Fibroblast of the conjunctiva (primary cell): ENCODE measurements at regions not wholly inside any gene's neighbourhood (a gene's known extent, or its start where the extent isn't known, plus 50 kb on each side); places are given as distances from the start of the nearest gene placed in this dataset.

ENCODE experiments used
- DNase-seq: peaks from one replicate; pipeline ENCODE4 v3.0.0-alpha.2; 2010; ENCODE audit warnings: low read depth

DNA sequence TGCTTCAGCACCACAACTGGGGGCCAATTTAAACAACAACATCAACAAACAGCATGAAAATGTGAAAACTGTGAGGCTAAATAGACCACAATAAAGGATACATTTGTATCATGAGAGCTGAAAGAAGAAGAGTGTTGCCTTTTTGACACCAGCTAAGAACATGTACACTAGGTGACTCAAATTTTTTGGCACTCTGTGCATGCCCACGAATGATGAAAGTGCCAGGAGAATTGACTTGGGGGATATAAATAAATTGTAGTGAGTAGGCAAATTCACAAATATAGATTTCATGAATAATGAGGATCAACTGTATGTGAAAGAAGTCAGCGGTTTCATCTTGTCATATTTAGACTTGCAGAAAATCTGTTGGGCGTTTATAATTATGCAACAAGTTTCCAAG lies 1388.0 kb upstream of the LRRTM1 start:
- DNase-seq: no peak

DNA sequence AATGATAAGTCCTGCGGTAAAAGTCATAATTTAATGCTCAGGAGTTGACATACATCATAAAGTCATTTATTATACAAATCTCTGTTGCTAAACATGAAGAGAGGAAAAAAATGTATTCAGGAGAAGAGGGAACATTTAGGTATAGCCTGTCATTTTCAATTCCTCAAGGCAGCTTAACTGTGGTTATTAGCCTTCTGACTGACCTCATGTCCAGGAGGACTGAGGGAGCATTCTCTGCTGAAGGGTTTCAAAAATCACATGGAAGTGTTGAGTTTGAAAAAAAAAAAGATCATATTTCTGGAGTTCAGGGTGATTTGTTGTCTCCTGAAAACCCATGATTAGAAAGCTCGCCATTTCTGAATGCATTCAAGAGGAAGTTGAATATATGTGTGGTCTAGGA lies 1371.1 kb upstream of the LRRTM1 start:
- no peak for DNase-seq

DNA sequence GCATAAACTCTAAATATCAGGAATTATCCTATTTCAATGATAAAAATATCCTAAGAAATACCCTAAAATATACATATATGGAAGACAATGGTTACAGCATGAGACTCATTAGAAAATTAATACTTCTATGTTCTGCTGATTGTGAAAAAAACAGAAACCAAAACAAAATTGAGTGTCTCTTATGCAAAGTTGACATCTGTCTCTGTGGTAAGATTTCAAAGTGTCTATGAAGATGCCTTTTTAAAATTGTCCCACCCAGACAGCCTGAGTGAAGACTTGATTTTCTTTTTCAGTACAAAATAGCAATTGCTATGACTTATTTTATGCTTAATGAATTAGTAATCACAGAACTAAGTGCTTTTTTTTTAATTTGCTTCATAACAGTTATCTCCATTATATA lies 1368.4 kb upstream of the LRRTM1 start:
- no peak for DNase-seq

DNA sequence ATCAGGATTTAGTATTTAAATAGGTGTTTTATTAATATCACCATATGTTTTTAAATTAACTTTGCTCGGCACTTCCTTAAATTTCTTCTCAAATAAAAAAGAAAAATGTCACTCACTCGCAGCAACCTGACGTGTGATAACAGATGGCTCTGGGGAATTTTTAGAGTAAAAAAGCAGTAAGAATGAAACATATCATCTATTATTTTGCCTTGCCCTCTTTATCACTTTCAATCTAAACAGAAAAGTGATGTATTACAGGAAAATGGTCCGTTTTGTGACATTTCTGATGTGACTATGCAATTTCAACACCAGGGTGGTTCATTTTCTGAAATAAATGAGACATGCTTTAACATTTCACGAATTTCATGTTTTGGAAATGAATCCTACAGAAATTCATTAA lies 1368.0 kb upstream of the LRRTM1 start:
- no peak for DNase-seq

DNA sequence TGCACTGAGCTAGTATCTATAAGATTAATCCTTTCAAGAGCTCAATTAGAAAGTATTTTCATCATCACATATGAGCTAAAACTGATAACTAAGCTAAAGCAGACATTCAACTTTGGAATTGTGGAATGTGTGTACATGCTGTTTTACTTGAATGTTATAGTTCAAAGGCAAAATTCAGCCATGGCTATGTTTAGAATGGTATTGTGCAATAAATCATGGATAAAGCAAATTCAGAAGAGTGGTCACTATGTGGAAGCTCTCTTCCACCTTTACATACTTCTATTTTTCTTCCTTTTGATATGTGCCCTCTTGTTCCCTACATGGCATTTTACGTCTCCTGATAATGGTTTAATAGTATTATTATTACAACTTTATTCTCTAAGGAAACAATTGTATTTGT lies 1366.3 kb upstream of the LRRTM1 start:
- no peak for DNase-seq

DNA sequence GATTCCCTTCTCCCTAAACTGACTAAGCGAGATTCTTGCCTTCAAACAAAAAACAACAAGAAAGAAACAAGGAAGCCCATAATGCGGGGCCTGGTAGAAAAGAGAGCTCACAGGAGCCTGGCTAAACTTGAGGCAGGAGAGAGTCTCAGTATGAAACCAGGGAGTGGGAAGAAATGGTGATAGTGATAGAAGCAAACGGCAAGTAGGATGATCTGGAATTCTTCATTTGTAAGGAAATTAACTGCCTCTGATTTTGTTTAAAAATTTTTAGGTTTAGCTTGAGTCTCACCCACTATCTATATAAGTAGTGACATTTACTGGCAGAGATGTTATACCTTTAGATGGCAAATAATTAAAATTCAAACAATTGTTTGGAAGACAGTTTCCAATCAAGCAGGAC lies 1356.5 kb upstream of the LRRTM1 start:
- DNase-seq: no peak

DNA sequence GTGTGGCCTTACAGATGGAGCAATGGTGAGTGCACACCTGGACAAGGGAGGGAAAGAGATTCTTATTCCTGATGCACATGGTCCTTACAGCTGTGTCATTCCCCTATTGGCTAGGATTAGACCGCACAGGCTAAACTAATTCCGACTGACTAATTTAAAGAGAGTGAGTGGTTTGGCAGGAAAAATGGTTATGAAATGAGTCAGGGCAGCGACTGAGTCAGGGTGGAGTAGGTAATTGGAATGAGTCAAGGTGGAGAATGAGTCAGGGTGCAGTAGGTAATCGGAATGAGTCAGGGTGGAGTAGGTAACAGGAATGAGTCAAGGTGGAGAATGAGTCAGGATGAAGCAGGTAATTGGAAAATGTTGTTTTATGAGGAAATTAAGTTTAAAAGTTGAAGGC lies 1353.7 kb upstream of the LRRTM1 start:
- DNase-seq: no peak

DNA sequence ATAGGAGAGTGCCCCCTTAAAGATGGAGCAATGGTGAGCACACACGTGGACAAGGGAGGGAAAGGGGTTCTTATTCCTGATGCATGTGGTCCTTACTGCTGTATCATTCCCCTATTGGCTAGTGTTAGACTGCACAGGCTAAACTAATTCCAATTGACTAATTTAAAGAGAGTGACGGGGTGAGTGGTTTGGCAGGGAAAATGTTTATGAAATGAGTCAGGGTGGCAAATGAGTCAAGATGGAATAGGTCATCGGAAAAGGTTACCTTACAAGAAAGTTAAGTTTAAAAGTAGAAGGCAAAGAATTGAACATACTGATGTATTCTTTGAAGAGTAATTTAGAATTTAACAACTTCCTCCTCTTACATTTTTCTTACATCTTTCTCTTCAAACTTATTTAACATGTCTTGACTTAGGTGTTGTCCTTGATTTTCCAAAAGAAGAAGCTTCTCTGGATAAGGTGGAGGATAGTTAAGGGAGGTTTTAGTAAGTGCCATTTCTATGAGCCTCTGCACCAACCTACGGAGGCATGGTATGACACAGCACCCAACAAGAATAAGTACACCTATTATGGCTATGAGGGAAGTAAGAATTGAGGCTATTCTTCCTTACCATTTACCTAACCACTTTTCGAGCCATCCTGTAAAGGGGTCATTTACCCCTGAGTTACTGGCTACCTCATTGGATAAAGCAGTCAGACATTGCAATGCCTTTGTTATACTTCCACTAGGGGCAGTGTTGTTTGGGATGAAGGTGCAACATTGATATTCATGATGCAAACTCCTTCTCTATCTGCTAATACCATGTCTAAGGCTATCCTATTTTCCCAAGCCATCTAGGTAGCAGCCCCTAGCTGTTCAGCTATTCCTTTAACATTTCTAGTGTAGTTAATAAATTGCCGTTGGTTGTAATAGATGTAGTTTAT lies 1345.8 kb upstream of the LRRTM1 start:
- DNase-seq: no peak

DNA sequence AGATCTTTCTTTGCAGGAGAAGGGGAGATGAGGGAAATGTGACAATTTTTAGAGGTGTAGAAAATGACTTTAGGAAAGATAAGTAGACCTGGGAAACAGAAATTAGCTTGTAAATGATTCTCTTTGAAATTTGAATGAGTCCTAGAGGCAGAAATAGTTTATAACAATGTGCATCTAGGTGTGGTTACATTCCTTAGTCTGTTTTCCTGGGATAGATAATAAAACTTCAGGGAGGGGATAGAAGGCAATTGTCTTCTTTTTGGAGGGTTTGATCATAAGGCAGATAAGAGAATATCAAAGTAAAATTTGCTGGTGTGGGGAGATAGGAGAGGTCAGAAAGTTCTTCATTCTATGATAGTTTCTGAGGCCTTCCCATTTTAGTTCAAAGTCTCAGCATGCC lies 1344.3 kb upstream of the LRRTM1 start:
- DNase-seq: no peak

DNA sequence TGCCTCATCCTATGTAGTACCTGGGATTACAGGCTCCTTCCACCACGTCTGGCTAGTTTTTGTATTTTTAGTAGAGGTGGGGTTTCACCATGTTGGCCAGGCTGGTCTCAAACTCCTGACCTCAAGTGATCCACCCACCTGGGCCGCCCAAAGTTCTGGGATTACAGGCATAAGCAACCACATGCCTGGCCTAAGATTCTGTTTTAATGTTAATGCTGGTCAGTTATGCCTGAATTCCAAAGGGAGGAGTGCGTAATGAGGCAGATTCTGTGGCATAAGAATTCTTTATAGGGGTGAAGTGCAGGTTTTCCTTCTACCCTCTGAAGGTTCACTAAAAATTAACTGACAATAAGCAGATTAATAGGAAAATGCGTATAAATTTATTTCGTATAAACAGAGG lies 1343.8 kb upstream of the LRRTM1 start:
- no peak for DNase-seq

DNA sequence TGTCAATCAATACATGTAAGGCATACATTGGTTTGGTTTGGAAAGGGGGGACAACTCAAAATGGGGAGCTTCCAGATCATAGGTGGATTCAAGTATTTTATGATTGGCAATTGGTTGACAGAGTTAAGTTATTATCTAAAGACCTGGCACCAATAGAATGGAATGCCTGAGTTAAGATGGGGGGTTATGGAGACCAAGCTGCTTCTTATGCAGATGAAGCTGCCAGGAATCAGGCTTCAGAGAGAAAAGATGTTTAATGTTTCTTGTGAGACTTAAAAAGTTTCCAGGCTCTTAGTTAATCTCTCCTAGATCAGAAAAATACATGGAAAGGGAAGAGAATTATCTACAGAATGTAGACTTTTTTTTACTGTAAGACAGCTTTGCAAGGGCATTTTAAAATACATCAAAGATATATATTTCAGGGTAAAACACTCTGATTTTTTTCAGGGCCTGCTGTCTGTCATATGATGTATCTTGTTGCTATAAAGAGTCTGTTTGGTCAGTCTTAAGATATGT lies 1343.2 kb upstream of the LRRTM1 start:
- no peak for DNase-seq

DNA sequence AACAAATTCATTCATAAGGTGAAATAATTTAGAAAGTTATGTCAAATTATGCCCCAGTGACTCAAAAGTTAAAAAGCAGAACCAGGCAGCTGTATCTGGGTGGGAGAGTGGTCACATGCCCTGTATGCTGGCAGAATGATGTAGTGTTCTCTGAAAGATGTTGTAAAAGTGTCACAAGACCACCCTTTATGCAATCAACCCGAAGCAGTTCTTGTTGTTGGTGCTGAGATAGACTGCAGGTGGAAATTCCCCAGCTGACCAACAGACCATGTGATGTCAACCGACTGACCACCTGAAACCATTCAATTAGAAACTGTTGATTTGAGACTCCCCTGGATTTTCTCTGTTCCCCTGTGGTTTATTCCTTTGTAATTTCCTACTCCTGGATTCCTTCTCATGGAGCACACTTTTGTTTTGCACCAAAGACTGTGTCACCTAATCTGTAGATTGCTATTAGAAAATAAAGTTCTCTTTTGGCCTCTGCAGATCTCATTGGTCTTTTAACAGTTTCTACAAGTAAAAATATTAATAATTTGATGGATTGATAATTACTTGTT lies 1341.3 kb upstream of the LRRTM1 start:
- DNase-seq: no peak

DNA sequence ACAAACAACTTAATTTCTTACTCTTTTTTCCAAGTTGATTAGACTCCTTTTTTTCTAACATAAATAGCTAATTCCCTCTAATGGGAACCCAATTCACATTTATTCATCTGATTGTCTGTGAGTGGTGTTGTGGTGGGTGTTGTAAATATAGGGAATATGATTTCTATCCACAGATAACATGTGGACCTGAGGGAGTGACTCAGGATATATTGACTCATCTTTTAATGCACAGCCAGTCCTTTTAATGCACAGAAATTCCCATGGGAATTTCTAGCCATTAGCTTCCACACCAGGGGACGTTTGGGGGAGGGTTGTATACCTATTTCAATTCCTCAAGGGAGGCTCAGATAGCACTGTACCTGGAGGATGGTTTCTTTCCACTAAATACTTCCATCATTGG lies 1339.6 kb upstream of the LRRTM1 start:
- DNase-seq: no peak

DNA sequence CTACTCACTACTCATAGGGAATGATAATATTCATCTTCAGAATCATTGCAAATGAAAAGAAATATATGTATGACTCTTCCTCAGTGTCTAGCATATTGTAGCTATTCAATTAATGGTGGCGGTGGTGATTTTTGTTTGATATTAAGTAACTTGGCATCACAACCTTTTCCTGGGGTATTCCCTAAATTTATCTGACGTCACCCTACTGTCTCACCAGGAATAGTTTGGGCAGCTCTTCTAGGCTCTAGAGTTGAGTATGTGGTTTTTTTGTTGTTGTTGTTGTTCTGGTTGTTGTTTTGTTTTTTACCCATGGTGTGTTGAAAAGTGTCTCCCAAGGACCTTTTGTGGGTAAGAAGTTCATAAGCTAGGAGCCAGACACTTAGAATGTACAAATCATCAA lies 1320.3 kb upstream of the LRRTM1 start:
- no peak for DNase-seq

DNA sequence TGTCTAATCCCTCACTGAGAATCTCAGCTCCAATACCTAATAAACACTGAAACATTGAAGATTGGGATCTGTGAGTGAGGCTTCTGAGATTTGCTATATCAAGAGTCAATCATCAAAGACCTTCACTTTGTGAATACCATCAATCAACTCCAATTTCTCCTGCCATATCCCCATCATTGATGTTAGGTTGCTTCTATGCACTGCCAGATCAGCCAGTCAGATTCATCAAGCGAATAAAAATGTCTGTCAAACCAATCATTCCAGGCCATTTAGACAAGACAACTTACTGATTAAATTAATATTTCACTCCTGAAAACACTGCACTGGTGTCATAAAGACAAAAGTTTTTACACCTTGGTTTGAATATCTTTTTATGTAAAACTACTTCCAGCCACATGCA lies 1295.5 kb upstream of the LRRTM1 start:
- no peak for DNase-seq

DNA sequence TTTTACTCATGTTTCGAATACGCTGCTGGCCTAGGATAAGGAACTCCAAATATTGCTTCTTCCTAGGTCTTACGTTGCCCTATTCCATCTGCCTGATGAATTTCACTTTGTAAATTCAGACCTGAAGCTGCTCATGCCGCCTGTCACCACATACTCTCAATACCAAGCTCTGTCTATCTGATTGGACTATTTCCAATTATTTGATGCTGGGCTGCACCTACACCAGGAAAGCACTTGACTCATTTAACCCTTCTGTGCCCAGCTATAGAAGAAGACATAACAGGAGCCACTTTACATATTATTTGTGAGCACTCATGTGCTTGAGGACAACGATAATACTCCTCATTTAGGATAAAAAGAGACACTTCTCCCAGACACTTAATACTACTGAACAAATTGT lies 1293.9 kb upstream of the LRRTM1 start:
- no peak for DNase-seq

DNA sequence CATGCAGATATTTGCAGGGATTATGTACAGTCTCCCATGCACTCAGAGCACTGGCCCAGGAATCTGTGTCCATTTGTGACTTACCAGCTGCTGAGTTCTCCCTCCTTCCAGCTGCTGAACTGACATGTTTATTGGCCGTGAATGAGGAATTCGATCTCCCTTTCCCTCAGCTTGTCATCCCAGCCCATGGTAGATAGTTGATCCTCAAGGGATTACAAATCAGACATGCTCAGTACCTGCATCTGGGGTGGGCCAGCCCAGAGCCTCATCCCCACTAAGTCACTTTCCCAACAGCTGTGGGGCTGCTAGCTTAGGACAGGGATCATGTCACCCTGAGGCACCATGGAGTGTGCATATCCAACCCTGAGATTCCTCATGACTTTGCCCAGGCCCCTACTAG lies 1284.9 kb upstream of the LRRTM1 start:
- DNase-seq: no peak

DNA sequence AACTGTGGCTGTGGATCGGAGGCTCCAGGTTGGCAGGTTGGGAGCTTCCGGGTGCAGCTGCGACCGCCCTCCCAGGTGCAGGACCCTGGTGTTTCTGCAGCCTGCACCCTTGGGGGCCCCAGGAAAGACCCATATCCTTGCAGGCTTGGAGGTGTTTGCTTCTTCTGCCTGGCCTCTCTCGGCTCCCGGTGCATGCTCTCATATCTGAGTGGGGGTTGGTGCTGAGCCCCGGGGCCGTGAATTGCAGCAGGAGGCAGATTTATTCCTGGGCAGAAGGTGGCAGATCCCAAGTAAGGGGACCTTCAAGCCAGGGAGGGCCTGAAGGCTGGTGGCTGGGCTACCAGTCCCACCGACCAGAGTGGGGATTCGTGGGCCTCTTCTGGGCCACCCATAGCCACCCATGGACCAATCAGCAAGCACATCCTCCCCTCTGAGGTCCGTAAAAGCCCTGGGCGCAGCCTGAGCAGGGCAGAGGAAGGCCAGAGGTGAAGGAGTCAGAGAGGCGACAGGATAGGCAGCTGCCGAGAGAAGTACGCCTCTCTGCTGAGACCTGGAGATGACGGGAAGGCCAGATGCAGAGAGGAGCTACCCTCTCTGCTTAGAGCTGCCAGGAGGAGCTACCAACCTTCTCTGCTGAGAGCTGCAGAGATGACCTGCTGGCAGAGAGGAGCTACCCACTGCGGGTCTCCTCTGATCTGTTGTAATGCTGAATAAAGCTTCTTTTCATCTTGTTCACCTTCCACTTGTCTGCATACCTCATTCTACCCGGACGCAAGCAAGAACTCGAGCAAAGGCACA lies 1279.0 kb upstream of the LRRTM1 start:
- DNase-seq: no peak

DNA sequence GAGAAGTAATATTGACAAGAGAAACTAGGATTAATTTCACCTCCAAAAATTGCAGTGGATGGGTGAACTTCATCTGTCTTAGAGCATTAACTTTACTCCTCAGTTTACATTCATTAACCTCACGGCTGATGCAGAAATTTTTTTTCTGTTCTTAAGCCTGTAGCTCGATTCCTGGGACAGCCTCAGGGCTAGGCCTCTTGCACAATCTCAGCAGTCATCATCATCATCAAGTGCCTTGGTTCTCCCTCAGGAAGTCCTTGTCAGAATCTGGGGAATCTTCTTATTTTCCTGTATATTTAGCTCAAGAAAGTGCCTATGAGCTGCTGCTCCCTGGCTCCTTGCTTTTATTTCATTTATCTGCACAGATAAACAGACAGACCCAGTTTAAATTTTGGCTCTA lies 1272.2 kb upstream of the LRRTM1 start:
- no peak for DNase-seq

DNA sequence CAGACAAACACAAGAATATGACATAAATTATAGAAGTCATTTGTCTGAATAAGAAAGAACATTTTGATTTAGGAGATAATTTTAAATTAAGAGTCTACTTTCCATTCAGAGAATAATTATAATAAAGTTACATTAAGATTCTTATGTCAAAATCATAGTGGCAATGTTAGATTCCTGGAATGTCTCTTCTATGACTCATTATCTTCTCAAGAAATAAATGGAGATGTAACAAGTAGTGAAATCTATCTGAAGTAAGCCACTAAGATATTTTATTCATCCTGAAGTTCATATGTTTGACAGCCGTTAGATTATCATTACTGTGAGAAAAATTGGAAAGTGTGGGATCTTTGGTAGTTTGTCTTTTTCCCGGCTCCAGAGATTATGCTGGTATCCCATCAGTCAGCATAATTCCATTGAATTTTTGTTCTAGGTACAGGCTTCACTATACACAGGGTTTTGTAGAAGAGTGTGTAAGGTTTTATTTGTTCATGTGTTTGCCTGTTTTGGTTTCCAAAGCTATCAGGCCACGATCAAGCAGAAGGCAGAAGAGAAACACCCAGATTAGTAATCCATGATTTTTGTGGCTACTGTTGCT lies 1246.6 kb upstream of the LRRTM1 start:
- DNase-seq: no peak

DNA sequence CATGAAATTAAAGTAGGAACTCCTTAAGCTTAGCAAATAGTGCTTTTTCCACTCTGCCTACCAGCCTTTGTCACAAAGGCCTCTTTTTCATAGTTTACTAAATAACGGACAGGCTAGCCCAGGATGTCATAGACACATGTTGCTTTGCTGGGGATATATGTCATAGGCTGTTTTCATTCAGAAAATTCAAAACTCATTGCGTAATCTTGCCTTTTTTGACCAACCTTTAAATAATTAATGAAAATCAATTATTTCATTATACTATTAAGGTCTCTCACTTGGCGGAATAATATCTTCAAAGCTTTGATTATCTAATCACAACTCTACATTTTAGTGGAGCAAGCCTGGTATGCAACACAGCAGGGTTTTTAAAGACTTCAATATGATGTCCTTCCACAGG lies 1245.7 kb upstream of the LRRTM1 start:
- no peak for DNase-seq

DNA sequence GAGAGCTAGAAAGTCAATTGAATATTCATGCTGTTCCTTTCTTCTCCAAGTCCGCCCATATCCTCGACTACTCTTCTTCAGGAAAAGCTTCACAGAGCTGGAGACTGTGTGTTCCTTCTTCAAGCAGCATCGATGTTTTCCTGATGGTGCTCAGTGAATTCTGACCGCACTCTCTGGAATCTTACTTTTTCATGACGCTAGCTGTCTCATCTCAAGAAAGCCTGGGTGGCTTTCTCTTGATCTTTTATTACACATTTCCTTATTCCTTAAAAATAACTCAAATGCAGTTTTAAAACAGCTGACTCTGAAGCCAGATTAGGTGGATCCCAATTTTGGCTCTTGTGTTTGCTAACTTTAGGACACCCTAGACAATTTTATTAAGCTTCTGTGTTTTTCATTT lies 1245.1 kb upstream of the LRRTM1 start:
- DNase-seq: no peak

DNA sequence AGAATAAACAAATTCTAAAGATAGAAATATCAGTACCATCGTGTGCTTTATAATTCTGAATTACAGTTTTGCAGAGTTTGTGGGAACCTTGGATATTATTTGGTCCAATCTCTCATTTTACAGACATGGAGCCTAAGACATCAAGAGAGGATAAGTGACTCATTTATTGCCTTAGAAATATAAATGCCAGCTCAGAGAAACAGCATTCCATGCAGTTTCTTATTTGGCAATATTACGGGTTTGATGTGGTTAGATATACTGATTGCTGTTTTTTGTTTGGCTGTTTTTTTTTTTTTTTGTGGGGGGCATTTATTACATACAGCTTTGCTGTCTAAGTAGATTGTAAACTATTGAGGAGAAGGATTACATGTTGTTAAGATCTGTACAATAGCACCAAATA lies 1241.1 kb upstream of the LRRTM1 start:
- no peak for DNase-seq
